HG02852 (cell line): ENCODE measurements at regions not wholly inside any gene's neighbourhood (a gene's known extent, or its start where the extent isn't known, plus 50 kb on each side); places are given as distances from the start of the nearest gene placed in this dataset.
"Not testable (repeated sequence)": the region's sequence is repeated elsewhere in the genome, so short reads cannot be mapped to it uniquely, and the experiment has no call there.

Experiments
- ATAC-seq: cut with Tn5 transposase; IDR thresholded peaks from one replicate; pipeline ENCODE4 v1.9.1; 2021; ENCODE audit warnings: mild to moderate bottlenecking, moderate library complexity; ENCODE audit not compliant: unreplicated experiment

DNA sequence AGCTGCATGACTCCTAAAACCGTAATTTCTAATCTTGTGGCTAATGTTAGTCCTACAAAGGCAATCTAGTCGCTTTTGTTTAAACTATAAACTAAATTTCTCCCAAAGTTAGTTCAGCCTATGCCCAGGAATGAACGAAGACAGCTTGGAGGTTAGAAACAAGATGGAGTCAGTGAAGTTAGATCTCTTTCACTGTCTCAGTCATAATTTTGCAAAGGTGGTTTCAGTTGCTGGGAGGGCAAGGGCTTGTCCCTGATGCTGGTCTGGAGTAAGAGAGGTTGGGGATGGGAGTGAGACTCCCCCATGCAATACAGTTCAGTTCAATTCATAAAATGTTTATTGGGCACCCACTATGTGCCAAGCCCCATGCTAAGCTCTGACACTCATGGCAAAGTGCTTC, 362.1 kb downstream of the TYW1 start:
- not testable (repeated sequence) for ATAC-seq

DNA sequence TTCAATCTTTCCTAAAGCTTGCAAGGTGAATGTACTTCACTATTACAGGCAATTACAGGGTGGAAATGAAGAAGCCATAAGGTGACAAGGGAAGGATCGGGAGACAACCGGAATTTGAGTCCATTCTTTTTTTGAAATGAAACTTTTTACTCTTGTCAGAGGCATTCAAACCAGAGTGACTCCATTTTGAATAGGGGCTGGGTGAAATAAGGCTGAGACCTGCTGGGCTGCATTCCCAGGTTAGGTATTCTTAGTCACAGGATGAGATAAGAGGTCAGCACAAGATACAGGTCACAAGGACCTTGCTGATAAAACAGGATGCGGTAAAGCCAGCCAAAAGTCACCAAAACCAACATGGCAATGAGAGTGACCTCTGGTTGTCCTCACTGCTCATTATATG, 363.3 kb downstream of the TYW1 start:
- no peak for ATAC-seq

DNA sequence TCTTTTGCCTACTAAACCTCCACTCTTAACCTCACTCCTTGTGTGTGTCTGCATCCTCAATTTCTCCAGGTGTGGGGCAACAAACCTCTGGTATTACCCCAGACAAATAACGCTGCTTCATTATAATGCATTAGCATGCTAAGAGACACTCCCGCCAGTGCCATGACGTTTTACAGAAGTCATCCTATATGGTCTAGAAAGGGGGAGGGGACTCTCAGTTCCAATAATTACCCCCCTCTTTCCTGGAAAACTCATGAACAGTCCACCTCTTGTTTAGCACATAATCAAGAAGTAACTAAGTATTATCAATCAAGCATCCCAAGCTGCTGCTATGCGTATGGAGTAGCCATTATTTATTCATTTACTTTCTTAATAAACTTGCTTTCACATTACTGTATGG, 364.5 kb downstream of the TYW1 start:
- no peak for ATAC-seq

DNA sequence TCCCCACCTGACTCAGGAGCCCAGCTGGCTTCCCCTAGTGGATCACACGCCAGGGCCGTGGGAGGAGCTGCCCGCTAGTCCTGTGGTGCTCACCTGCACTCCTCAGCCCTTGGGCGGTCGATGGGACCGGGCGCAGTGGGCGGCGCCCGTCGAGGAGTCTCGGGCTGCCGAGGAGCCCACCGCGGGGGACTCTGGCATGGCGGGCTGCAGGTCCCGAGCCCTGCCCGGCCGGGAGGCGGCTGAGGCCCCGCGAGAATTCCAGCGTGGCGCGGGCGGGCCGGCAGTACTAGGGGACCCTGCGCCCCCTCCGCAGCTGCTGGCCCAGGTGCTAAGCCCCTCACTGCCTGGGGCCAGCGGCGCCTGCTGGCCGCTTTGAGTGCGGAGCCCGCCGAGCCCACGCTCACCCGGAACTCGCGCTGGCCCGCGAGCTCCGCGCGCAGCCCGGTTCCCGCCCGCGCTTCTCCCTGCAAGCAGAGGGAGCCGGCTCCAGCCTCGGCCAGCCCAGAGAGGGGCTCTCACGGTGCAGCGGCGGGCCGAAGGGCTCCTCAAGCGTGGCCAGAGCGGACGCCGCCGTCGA, 367.9 kb downstream of the TYW1 start:
- ATAC-seq = no peak

DNA sequence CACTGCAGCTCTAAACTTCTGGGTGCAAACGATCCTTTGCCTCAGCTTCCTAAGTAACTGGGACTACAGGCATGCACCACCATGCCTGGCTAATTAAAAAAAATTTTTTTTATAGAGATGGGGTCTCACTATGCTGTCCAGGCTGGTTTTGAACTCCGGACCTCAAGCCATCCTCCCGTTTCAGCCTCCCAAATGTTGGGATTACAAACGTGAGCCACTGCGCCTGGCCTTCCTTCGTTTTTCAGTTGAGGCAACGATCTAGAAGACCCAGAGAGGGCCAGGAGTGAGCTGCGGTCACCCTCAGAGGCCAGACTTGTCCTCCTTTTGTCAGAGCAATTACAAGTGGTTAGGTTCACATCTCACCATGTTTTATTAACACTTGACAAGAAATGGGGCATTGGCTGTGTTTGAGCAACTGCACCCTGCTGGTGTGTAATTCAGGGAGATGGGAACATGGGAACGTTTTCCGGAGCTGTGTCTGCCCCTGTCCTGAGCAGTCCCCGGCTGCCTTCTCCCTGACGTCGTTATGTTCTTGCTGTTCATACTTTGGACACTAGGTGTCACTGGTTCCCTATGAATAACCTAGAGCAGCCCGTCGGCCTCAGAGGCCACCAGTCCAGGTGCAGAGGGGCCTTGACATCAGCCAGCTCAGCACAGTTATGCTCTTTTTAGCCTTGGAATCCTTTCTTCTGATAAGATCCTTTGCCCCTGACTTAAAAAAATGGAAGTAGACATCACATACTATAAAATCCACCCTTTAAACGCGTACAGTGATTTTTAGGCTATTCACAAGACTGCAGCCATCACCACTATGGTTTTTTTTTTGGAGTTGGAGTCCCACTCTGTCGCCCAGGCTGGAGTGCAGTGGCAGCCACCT, 375.0 kb downstream of the TYW1 start:
- peak; percentile 99 for ATAC-seq

DNA sequence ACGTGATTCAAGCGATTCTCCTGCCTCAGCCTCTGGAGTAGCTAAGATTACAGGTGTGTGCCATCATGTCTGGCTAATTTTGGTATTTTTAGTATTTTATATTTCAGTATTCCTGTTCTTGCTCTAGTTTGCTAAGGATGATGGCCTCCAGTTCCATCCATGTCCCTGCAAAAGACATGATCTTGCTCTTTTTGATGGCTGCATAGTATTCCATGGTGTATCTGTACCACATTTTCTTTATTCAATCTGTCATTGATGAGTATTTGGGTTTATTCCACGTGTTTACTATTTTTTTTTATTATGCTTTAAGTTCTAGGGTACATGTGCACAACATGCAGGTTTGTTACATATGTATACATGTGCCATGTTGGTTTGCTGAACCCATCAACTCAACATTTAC, 376.8 kb downstream of the TYW1 start:
- ATAC-seq = not testable (repeated sequence)

DNA sequence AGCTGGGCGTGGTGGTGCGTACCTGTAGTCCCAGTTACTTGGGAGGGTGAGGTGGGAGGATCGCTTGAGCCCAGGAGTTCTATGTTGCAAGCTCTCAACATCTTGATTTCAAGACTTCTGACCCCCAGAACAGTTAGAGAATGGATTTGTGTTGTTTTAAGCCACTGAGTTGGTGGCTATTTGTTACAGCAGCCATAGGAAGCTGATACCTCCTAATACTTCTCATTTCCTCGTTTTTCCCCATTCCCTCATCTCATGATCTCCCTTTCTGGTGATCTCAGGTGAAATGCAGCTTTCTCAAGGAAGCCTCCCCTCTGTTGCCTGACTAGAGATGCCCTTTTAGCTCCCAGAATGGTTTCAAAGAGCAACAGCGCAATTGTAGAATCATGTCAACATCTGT, 378.8 kb downstream of the TYW1 start:
- no peak for ATAC-seq

DNA sequence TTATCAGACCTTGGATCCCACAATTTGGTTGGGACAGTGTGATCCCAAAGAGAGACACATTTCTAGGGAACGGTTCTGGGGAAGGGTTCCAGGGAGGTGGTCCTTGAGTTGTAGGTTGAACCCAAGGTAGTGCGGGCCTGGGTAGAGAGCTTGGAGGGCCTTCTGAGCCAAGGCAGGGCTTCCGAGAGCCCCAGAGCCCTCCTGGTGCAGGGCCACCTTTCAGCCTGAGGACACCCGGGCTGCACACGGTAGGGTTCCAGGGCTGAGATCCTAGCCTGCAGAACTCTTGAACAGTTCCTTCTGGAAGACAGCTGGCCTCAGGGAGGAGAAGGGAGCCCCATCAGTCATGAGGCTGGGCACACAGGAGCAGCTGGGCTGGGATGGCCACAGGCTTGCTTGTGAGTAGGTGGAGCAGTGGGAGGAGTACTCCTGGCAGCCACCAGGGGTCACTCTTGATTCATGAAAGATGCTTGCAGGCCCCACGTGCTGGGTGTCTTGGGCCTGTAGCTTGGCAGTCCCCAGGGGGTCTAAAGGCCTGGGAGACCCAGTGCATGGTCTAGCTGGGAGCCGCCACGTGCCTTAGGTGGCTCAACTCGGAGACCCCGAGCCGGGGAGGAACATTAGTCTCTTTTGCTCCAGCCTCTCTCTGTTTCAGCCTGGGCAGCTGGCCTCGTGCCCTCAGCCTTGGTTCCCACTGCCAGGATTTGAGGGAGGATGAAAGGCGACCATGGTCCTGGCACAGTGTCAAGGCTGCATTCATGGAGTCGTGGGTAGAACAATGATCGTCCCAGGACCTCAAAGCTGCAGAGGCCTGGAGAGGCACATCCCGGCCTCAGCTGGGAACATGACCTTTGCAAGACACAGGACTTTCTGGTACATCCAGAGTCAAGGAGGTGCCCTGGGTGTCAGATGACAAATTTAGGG, 381.6 kb downstream of the TYW1 start:
- ATAC-seq = peak; percentile 92

DNA sequence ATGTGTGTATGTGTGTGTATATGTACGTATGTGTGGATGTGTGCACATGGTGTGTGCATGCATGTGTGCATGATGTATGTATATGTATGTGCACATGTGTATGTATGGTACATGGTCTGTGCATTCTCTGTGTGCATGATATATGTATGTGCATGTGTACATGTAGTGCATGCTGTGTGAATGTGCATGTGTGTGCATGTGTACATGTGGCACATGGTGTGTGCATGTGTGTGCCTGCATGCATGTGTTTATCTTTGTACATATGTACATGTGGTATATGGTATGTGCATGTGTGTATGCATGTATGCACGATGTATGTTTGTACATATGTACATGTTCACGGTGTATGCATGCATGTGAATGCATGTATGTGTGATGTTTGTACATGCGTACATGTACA, 383.7 kb downstream of the TYW1 start:
- no peak for ATAC-seq

DNA sequence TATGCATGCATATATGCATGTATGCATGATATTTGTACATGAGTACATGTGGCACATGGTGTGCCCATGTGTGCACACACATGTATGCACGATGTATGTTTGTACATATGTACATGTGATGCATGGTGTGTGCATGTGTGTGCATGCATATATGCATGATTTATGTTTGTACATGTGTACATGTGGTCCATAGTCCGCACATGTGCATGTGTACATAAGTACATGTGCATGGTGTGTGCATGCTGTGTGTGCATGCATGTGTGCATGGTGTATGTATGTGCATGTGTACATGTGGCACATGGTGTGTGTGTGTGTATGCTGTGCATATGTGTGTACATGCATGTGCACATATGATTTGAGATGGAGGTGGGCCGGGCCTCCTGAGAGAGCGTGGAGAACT, 384.2 kb downstream of the TYW1 start:
- no peak for ATAC-seq

DNA sequence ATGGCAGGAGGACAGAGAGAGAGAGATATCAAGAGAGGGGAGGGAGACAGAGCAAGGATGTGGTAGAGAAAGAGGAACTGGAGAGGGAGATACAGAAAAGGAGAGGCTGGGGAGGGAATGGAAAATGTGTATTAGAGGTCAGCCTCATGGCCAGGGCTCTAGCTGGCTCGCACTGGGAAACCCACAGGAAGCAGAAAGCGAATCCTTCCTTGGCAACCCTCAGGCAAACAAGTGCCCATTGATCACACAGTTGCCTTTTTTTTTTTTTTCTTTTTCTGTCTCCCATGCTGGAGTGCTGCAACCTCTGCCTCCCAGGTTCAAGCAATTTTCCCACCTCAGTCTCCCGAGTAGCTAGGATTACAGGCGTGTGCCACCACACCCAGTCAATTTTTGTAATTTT, 391.2 kb downstream of the TYW1 start:
- ATAC-seq = no peak

DNA sequence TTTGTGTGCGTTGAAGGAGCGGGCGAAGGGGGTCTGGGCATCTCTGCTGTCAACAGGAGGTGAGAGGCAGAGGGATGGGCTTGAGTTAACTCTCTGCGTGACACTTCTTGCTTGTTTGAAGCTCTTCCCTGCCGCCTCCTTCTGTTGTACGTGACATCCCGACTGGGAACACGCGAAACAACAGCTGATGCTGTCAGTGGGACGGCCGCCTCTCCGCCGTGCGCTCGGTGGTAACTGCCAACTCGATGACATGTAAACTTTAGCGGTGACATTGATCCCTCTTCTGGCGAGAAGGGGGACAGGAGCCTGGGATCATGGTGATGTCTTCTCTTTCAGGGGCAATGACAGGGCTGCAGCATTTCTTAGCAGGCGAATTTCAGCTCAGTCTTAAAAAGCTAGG, 394.5 kb downstream of the TYW1 start:
- no peak for ATAC-seq

DNA sequence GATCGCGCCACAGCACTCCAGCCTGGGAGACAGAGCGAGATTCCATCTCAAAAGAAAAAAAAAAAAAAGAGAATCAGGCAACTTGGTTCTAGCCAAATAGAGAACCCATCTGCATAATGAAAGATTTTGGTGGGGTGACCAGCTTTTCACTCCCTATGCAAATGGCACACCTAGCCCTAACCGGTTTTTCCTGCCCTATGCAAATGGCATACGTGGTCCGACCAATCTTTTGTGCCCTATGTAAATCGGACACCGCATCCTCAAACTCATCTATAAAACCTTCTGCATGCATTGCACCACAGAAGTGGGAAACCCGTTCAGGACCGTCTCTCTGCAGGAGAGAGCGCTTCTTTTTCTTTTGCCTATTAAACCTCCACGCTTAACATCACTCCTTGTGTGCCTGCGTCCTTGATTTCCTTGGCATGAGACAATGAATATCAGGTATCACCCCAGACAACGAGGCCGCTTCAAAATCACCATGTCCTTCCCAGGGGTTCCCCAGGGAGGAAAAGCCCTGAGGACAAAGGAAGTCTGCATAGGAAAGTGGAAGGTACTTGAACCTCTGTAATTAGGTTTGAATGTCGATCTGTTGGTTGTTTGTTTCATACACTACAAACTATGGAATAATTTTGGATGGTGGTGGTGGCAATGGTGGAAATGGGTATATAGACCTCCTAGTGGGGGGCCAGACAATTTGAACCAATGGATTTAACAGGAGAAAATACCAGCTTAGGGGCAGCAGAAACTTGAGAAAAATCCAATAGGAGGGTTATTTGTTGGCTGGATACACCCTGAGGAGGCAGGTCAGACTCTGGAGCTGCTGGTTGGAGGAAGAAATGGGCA, 396.2 kb downstream of the TYW1 start:
- ATAC-seq = no peak

DNA sequence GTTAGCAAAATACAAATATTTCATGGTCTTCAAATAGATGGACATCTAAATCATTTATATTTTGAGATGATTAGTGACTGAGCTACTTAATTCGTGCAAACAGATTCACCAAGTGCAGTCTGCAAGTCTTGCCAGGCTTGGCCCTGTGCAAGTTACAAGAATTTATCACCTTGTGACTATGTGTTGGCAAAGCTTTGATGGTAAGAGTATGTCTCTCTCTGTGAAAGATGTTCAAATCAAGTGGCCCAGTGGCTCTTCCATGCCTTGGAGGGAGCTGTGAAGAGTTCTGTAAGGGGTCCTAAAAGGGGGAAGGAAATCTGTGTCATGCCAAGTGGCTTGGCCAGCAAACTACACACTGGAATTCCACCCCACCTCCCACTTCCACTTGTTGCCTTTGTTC, 397.3 kb downstream of the TYW1 start:
- ATAC-seq = no peak

DNA sequence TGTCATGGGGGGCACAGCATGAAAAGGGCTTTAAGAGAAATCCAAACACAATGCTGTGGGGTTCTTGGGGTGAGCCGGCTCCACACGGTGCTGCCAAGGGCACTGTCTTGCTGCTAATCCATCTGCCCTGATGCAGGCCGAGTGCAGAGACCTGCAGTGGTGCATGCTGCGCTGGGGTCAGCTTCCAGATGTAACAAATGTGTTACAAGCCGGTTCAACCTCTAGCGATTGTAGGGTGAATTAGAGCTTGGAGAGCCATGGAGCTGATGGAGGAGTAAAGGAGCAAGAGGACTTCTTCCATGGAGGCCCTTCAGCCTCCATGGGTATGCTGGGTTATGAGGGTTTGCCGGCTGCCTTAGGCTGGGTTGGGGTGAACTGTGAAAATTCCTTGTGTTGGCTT, 402.3 kb downstream of the TYW1 start:
- ATAC-seq = no peak

DNA sequence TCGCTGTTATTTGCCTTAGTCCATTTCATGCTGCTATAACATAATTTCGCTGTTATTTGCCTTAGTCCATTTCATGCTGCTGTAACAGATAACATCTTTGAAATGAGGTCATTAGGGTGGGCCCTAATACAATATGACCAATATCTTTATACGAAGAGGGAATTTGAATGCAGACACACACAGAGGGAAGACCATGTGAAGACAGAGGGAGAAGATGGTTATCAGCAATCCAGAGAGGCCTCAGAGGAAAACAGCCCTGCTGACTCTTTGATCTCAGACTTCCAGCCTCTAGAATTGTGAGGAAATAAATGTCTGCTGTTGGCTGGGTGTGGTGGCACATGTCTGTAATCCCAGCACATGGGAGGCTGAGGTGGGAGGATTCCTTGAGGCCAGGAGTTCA, 404.9 kb downstream of the TYW1 start:
- no peak for ATAC-seq

DNA sequence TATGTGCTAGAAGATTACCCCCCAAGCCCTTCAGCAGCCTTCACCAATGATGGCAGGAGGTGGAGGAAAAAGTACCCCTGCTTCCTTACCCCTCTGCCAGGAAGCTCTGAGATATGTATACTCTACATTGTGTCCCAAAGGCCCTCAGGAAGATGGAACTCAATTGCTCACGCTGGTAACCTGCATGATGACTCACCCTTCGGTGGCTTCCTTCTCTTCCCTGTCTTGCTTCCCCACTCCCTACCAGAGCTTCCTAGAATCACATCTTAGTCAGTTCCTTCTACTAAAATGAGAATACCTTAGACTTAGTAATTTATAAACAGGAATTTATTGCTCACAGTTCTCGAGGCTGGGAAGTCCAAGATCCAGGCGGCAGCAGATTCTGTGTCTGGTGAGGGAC, 405.6 kb downstream of the TYW1 start:
- no peak for ATAC-seq

DNA sequence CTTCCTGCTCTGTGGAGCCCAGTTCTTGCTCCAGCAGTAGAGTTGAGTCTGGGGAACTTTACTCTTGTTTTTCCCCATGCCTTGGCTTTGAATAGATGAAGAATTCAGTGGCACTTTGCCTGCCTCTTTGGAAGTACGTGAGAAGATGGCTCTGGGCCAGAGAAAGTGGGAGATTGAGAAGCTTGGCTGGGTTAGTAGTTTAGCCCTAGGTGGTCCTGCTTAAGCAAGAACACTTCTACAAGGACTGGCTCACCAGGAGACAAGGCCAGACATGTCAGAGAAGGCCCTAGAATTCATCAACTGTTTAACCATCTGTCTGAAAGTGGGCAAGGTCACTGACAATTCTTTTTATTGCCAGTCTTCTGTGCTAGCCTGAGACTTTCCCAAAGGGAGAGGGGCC, 410.3 kb downstream of the TYW1 start:
- ATAC-seq = no peak

DNA sequence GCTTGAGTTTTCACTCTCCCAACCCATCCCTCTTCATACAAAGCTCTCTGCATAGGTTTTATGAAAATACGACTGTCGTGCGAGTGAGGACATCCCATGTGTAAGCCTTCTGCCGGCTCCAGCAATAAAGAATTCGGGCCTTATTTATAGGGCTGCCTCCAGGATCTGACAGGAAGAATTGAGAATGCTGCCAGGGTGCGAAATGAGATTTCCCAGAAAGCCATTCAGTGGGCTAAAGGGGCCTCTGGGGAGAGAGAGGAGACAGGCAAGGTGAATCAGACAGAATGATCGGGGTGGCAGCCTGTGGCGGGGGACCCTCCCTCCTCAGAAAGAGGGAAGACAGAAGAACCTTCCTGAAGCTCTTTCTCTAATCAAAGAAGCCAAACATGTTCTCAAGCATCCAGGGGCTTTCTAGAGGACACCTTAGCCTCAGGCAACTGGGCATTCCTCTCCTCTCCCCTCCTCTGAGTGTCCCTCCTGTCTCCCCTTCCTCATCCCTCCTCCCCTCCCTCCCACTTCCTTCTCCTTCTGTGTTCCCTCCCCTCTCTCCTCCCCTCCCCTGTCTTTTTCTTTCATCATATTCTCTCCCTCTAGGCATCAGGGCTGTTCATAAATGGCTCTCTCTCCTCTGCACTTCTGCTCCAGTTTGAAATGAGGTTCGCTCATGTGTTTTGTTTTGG, 410.9 kb downstream of the TYW1 start:
- no peak for ATAC-seq

DNA sequence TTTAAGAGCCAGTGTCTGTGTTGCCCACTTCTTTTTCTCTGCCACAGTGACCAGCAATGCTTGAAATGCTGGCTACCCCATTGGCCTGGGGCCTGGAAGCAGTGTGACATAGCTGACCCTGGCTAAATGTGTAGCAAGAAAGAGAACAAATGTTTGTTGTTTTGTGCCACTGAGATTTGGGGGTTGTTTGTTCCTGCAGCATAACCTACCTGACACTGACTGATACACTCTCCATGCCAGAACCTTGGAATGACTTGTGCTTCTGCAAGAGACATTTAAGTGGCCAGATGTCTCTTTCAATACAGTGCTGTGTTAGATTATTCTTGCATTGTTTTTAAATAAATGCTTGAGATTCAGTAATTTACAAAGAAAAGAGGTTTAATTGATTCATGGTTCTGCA, 411.5 kb downstream of the TYW1 start:
- no peak for ATAC-seq
